GM23248 (cell line): ENCODE measurements at regions not wholly inside any gene's neighbourhood (a gene's known extent, or its start where the extent isn't known, plus 50 kb on each side); places are given as distances from the start of the nearest gene placed in this dataset.

Experiments used
- EZH2 ChIP-seq: fragments of 200-600 bp; sonication (generic); IDR thresholded peaks from 2 replicates; pipeline ENCODE4 v1.6.1; 2018; ENCODE audit warnings: antibody characterized with exemption, mild to moderate bottlenecking; ENCODE audit not compliant: insufficient read depth, poor library complexity, severe bottlenecking
- EZH2phosphoT487 ChIP-seq: fragments of 200-600 bp; sonication (generic); IDR thresholded peaks from 2 replicates; pipeline ENCODE4 v1.6.1; 2018; ENCODE audit warnings: antibody characterized with exemption, moderate library complexity, mild to moderate bottlenecking, low read depth; ENCODE audit not compliant: insufficient read depth

DNA sequence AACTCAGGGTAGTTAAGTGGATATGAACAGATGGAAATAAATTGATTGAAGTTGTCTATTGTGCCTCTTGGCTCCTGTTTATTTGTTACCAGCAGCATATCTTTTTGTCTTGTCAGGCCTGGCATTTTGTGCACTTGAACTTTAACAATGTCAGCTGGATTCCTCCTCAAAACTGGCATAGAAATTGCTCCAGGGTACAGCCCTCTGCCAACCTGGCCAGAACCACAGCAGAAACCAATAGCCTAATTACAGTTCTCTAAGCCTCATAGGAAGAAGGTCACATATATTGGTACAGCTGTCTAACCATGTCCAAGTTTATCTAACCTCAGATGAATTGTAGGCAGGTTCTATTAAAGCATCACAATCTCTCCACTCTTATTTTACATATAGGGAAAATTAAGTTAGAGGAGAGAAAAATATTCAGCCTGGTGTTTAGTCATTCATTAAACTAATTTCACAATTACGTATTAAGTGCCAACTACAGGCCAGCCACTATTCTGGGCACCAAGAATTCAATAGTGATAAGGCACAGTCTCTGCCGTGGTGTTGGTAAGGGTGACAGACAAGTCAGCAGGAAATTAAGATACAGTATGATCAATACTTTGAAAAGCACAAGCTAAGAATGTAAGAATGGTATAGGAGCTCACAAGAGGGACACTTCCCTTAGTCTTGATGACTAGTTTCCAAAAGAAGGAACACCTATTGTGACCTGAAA is 452.9 kb upstream of the NECTIN3 start:
- no peak for TF ChIP-seq EZH2
- no peak for TF ChIP-seq EZH2phosphoT487
